Stimulated activated CD8-positive, alpha-beta memory T cell treated with anti-CD3 and anti-CD28 coated beads, Interleukin-2, amount 100 ng/mL, for 1 hour (primary cell): ENCODE measurements at regions not wholly inside any gene's neighbourhood (a gene's known extent, or its start where the extent isn't known, plus 50 kb on each side); places are given as distances from the start of the nearest gene placed in this dataset.
"Not testable (repeated sequence)": the region's sequence is repeated elsewhere in the genome, so short reads cannot be mapped to it uniquely, and the experiment has no call there.

Experiments used
- DNase-seq, 2 donors: peaks; one replicate each; pipeline ENCODE4 v3.0.0-alpha.2; 2020; ENCODE audit warnings: low read depth in 2 of 2

DNA sequence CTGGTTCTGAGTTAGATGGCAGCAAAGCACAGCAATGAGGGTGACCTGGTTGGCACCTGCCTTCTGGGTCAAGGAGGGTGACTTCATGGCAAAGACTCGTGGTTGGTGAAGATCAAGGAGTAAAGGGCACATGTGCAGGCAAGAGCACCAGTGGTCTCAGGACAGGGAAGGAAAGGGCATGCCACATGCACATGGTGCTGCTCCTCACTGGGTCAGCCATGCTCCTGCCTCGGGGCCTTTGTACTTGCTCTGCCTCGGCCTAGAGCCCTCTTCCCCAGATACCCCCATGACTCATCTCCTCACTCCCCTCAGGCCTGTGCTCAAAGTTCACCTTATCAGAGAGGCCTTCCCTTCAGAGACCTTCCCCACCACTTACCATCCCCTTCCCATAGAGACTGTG lies 106.7 kb upstream of the KDM7A start:
- no peak for DNase-seq

DNA sequence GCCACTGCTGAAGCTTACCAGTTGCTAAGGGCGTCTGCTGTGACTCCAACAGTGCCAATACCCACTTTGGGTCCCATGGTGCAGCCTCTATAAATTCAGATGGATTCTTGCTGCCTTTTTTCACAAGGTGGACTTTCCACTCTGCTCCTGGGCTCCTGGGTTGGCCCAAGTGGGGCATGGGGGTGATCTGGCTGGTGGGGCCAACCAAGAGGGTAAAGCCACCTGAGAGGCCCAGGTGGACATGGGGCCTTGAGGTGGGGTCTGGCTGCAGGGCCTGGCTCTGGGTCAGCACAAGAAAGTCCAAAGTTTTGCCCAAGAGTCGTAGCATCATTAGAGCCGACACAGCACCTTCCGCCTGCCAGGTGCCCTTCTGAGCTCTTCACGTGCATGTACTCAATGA lies 105.2 kb upstream of the KDM7A start:
- no peak for DNase-seq

DNA sequence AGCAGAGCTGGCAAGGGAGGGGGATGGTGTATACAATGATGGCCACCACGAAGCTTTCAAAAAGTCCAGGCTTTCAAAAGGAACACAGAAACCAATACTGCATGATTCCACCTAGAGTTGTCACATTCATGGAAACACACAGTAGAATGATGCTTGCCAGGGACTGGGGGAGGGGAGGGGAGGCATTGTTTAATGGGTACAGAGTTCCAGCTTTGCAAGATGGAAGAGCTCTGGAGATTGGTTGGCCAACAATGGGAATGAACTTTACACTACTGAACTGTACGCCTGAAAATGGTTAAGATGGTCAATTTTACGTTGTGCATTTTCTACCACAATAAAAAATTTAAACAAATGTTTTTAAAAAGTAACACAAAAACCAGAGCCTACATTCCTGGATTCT lies 104.5 kb upstream of the KDM7A start:
- no peak for DNase-seq

DNA sequence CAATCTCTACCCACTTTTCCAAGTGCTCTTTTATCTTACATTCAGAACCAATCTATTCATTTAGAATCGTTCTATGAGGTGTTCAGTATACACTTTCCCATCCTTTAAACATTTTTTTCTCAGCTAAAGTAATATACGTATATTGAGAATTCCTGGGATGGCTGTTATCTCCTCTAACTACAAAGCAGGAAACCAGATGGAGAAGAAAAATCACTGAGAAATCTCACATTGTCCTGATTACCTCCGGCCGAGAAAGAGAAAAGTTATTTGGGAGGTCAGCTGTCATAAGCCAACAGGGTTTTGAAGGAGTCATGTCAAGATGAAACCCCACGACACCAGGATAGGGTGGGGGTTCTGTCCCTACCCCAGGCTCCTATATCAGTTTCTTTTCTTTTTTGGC lies 99.2 kb upstream of the KDM7A start:
- no peak for DNase-seq

DNA sequence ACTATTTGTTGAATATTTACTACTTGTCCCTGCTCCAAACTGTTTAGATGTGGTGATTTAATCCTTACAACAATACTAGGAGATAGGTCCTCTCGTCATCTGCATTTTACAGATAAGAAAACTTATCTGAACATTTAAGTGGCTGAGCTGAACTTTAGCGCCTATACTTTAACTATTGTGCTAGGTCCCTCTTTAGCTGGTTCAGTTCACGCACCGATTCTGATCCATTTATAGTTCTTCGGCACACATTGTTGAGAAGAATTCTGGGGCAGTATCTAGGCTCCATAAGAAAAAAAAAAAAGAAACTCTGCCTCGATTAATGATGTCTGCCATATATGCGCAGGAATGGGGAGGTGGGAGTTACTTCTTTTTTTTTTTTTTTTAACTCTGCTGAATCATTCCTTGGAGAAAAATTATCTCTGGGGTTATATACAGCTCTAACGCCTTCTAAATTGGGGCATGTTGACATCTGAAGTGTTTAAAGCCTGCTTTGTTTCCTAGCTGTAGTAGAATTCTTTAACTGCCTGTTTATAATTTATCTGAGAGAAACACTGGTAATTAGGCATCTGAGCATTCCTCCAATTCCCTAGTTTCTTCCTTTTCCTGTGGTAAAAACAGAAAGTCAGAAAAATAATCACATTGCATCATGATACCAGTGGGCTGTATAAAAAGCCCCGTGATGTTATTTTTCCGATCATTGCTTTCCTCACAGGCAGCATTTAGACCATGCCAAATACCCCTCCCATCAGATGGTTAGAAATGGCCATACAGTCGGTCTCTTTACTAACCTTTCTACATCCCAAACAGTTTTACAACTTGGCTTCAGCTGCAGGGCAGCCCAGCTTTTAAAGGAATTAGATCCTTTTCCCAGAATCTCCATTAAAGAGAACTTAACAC lies 98.5 kb upstream of the KDM7A start:
- DNase-seq: no peak

DNA sequence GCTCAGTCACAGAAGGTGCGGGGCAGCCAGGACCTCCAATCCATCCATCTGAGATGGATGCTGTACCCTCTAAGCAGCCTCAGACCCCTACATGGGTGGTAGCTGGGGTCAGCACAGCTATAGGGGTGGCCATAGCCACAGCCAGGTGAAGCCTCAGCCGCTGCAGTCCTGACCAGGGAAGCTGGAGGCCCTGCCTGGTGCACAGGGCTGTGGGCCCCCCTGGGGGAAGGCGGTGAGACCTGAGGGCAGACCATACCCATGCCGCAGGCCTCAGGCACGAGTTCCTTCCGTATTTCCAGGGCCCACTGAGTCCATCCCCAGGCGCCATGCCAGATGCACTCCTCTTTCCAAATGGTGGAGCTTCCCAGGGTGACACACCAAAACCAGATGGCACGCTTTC lies 96.6 kb upstream of the KDM7A start:
- DNase-seq: no peak

DNA sequence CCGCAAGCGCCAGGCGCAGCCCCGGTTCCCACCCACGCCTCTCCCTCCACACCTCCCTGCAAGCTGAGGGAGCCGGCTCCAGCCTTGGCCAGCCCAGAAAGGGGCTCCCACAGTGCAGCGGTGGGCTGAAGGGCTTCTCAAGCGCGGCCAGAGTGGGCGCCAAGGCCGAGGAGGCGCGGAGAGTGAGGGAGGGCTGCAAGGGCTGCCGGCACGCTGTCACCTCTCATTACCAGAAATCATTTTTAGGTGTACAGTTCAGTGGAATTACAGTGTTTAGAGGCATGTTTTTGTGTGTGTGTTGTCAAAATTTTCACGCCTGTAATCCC lies 94.8 kb upstream of the KDM7A start:
- not testable (repeated sequence) for DNase-seq

DNA sequence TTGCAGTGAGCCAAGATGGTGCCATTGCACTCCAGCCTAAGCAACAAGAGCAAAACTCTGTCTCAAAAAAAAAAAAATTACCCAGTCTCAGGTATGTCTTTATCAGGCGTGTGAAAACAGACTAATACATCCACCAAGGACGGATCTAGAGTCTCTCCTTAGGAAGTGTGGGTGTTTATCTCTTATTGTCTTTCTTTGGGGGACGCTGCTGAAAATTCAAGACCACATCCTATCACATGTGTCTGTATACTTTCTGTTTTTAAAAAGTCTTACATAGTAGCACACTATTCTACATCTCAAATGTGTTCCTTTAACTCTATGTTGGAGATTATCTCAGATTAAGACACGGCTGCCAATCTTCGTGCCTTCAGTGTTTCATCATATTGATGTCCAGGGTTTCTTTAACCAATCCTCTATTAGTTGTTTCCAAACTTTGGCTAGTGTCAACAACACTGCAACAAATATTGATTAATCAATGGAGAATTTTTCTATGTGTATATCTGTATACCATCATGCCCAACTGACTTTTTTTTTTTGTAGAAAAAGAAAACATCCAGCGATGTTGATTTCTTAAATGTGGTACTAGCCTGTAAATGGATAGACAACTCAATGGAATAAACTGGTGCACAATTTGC lies 92.3 kb upstream of the KDM7A start:
- DNase-seq: no peak

DNA sequence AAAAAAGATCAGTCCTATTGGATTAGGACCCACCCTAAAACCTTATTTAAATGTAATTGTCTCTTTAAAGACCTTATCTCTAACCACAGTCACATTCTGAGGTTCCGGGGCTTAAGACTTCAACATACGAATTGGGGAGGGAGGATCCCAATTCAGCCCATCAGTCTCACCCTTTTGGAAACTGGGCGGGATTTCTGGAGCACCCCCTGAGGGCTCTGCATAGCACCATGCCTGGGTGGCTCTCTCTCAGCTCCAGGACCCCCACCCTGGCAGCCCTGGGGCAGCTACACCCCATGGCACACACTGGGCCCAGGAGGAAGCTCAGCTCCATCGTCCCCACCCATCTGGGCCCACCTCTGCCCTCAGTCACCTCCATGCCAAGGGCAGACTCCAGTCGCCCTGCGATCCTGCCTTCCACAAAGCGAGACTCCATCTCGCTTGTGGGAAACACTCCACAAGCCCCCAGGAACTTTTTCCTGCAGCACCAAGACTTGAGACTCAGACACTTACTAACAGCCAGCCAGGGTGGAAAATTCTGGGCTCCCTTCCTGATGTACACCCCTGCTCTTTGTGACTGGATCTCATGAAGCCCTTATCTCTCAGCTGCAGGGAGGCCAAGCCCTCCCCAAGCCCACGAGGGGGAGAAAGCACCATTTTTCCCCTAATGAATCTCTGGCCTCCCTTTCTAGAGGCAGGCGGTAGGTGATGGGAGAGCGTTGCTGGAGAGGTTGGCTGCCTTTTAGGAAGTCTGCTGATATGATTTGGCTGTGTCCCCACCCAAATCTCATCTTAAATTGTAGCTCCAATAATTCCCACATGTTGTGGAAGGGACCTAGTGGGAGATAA lies 90.8 kb upstream of the KDM7A start:
- DNase-seq: no peak

DNA sequence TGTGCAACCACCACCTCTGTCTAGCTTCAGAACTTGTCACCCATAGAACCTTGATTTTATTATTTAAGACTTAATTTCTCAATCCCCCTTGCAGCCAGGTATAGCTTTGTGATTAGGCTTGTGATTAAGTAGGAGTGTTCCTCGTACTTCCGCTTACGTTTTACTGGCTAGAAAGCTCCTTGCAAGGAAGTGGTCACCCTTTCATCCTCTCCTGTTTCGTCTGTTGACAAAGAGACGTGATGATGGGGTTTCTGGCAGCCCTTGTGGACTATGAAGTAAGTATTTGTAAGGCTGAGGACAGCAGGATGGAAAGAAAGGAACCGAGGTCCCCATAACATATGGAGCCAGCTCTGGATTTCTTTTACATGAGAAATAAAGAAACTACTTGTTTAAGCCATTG lies 86.5 kb upstream of the KDM7A start:
- no peak for DNase-seq

DNA sequence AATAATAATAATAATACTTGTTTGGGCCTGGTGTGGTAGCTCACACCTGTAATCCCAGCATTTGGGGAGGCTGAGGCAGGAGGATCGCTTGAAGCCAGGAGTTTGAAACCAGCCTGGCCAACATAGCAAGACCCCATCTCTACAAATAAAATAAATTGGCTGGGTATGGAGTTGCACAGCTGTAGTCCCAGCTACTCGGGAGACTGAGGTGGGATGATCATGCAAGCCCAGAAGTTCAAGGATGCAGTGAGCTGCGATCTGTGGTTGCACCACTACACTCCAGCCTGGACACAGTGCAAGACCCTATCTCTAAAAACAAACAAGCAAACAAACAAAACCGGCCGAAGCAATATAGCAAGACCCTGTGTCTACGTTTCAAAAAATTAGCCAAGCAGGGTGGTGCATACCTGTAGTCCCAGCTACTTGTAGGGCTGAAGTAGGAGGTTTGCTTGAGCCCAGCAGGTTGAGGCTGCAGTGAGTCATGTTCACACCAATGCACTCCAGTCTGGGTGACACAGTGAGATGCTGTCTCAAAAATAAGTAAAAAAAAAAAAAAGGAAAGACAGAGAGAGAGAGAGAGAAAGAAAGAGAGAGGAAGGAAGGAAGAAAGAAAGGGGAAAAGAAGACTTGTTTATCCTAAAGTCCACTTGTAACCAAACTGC lies 85.6 kb upstream of the KDM7A start:
- no peak for DNase-seq

DNA sequence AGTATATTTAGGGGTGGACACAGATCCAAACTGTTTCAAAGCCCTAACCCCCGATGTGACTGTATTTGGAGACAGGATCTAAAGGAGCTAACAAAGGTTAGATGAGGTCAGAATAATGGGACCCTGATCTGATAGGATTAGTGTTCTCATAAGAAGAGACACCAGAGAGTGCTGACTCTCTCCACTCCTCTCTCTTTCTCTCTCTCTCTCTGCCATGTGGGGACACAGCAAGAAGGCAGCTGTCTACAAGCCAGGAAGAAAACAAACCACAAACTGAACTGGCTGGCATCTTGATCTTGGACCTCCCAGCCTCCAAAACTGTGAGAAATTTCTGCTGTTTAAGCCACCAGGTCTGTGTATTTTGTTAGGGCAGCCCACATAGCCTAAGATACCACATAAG lies 84.7 kb upstream of the KDM7A start:
- DNase-seq: no peak

DNA sequence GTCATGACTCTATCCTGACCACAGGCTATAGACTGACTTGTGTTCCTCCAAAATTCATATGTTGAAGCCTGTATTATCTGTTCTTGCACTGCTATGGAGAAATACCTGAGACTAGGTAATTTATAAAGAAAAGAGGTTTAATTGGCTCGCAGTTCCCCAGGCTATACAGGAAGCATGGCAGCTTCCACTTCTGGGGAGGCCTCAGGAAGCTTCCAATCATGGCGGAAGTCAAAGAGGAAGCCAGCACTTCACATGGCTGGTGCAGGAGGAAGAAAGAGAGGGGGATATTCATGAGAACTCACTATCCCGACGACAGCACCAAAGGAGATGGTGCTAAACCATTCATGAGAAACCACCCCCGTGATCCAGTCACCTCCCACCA lies 84.3 kb upstream of the KDM7A start:
- DNase-seq: no peak

DNA sequence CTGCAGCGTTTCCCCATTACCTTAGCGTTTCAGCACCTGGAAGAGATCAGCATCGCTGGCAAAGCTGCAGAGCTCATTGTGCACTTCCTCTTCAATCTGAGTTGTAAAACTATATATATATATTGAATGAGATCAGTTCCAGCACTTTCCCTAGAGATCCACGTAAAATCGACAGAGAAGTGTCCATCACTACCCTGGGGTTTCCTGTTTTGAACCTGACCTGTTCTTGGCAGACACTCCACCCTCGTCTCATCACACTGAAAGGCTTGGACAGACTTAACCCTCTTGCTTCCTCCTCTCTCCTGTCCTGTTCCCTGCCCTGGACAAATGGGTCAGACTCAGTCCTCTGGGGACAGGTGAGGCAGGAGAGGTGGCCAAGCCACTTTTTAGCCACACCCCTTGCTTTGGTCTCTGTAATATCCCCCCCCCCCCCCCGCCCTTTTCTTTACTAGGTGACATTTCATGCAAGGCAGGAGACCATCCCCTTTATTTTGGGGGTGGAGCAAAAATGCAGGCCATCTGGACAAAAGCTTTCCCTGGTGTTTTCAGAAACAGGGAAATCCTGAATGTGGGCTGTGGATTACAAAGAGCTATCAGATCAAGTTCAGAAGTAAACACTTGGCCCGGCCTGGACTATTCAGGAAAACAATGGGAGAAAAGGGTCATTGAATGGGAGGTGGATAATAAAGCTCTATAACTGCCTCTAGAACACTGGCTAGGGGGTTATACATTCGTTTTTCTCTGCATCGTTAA lies 83.7 kb upstream of the KDM7A start:
- DNase-seq: no peak

DNA sequence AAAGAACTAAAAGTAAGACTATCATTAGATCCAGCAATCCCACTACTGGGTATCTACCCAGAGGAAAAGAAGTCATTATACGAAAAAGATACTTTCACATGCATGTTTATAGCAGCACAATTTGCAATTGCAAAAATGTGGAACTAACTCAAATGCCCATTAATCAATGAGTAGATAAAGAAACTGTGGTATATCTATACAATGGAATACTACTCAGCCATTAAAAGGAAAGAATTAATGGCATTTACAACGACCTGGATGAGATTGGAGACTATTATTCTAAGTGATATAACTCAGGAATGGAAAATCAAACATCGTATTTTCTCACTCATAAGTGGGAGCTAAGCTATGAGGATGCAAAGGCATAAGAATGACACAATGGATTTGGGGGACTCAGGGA lies 80.5 kb upstream of the KDM7A start:
- not testable (repeated sequence) for DNase-seq

DNA sequence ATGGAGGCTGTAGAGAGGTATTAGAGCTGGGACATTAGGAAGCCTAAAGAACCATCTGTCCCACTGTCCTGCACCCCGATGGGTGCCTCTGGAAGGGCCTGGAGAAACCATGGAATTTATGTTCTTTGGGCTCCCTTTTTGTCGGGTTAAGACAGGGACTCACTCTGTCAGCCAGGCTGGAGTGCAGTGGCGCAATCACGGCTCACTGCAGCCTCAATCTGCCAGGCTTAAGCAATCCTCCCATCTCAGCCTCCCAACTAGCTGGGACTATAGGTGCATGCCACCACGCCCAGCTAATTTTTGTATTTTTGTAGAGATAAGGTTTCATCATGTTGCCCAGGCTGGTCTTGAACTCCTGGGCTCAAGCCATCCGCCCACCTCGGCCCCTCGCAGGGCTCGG lies 78.2 kb upstream of the KDM7A start:
- DNase-seq: not testable (repeated sequence)

DNA sequence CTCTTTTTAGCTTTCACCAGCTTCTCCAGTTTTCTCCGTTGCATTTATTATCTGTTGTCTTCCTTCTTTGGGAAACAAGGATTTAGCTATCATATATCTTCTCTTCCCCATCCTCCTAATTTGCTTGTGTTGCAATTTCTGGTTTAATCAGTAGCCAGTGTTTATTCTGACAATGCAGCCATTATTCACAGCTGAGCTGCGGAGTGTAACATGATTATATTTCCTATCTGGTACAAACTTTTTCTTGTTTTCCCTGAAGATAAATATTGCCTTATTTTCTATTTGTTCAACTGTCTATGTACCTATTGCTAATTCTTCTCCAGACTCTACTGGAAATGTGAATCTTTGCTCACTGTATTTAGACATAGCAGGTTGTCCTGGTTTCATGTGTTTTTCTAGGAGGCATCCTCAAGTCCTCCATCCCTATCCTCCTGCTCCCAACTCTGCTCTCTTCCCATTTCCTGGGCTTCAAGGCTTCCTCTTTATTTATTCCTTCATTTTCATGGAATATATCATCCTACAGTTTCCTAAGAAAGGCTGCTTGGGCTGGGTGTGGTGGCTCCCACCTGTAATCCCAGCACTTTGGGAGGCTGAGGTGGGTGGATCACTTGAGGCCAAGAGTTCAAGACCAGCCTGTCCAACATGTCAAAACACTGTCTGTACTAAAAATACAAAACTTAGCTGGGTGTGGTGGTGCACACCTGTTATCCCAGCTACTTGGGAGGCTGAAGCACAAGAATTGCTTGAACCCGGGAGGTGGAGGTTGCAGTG lies 72.4 kb upstream of the KDM7A start:
- DNase-seq: no peak

DNA sequence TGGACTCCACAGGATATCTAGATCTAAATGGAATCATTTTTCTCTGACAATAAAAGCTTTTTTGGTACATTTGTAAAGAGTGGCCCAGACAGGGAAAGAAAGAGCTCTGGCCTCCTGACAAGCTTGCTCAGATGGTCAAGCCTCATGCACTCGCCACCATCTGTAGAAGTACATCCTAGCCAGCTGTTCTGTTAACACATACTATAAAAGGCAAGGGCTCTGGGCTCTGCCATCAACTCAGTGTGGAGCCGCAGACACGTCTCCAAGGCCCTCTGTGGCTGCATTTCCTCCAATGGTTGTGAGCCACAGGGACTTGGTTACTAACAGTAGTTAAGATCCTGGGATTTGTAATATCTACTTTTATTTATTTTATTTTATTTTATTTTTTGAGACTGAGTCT lies 70.8 kb upstream of the KDM7A start:
- DNase-seq: no peak

DNA sequence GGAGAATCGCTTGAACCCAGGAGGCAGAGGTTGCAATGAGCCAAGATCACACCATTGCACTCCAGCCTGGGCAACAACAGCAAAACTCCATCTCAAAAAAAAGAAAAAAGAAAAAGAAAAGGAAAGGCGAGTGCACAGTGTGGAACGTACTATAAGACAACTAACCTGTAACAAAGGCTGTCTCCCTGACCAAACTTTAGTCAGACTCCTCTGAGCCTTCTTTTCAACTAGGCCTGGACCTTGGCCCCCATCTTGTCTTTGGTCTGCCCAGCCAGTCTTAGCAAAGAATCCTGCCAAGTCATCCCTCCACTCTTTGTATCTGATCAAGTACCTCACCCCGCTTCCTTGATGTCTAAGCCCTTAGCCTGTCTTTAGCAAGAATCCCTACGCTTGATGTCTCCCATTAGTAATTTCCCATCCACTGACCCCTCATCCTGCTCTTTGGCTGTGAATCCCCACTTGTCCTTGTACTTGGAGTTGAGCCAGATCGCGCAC lies 68.9 kb upstream of the KDM7A start:
- no peak for DNase-seq
